Keratinocyte (primary cell): ENCODE measurements at regions not wholly inside any gene's neighbourhood (a gene's known extent, or its start where the extent isn't known, plus 50 kb on each side); places are given as distances from the start of the nearest gene placed in this dataset.

Experiments
- DNase-seq: peaks from one replicate; pipeline ENCODE4 v3.0.0-alpha.2; 2011; ENCODE audit warnings: low read depth, missing footprints, low spot score
- FAIRE-seq: peaks from 2 replicates; lab custom pipeline; 2011; peaks lifted over from hg19 to GRCh38; lab: Jason Lieb, UNC
- H2AFZ ChIP-seq: 2 replicates; pipeline ENCODE4 v1.6.0; 2012; ENCODE audit warnings: low read length, control low read depth, inconsistent platforms; ENCODE audit not compliant: control insufficient read depth
- H3K27ac ChIP-seq: 2 replicates; pipeline ENCODE4 v1.5.1; 2011; ENCODE audit warnings: low read length; ENCODE audit not compliant: control insufficient read depth, insufficient read depth
- H3K27me3 ChIP-seq: 3 replicates; pipeline ENCODE4 v1.6.0; 2011; ENCODE audit warnings: low read length; ENCODE audit not compliant: control insufficient read depth, insufficient read depth; ENCODE audit errors: extremely low read depth
- H3K36me3 ChIP-seq, 2 experiments: 2 replicates in 1 of 2; 3 replicates in 1 of 2; pipeline ENCODE4 v1.5.1; 2011; ENCODE audit warnings: low read length in 2 of 2, mild to moderate bottlenecking in 1 of 2; ENCODE audit not compliant: control insufficient read depth in 2 of 2, insufficient read depth in 2 of 2; ENCODE audit errors: extremely low read depth in 1 of 2
- H3K4me1 ChIP-seq: 3 replicates; pipeline ENCODE4 v1.5.1; 2011; ENCODE audit warnings: low read length; ENCODE audit not compliant: control insufficient read depth, insufficient read depth; ENCODE audit errors: extremely low read depth
- H3K4me2 ChIP-seq: 3 replicates; pipeline ENCODE4 v1.6.0; 2011; ENCODE audit warnings: low read depth, low read length; ENCODE audit not compliant: control insufficient read depth, insufficient read depth; ENCODE audit errors: extremely low read depth
- H3K4me3 ChIP-seq, 3 experiments: fragments of 200-600 bp in 1 of 3; sonication (generic) in 1 of 3; 2 replicates in 2 of 3; 3 replicates in 1 of 3; pipeline ENCODE4 v1.5.1; 2011 to 2016; ENCODE audit warnings: low read length in 3 of 3, mild to moderate bottlenecking in 3 of 3, control low read depth in 2 of 3, inconsistent platforms in 1 of 3, low read depth in 1 of 3, mixed read lengths in 1 of 3, mixed run types in 1 of 3, moderate library complexity in 1 of 3; ENCODE audit not compliant: control insufficient read depth in 2 of 3, insufficient read depth in 2 of 3; ENCODE audit errors: extremely low read depth in 1 of 3
- H3K79me2 ChIP-seq: 2 replicates; pipeline ENCODE4 v1.6.0; 2012; ENCODE audit warnings: low read length; ENCODE audit not compliant: control insufficient read depth, insufficient read depth
- H3K9ac ChIP-seq: 3 replicates; pipeline ENCODE4 v1.6.0; 2011; ENCODE audit warnings: low read length; ENCODE audit not compliant: control insufficient read depth, insufficient read depth; ENCODE audit errors: extremely low read depth
- H3K9me1 ChIP-seq: 3 replicates; pipeline ENCODE4 v1.6.0; 2011; ENCODE audit warnings: low read length; ENCODE audit not compliant: control insufficient read depth, insufficient read depth; ENCODE audit errors: extremely low read depth
- H3K9me3 ChIP-seq: 2 replicates; pipeline ENCODE4 v1.5.1; 2012; ENCODE audit warnings: low read depth, low read length; ENCODE audit not compliant: control insufficient read depth
- H4K20me1 ChIP-seq: 3 replicates; pipeline ENCODE4 v1.6.0; 2011; ENCODE audit warnings: low read length; ENCODE audit not compliant: control insufficient read depth, insufficient read depth; ENCODE audit errors: extremely low read depth
- EZH2 ChIP-seq: IDR thresholded peaks from one replicate; pipeline ENCODE4 v1.6.1; 2012; ENCODE audit warnings: inconsistent platforms, mild to moderate bottlenecking, low read length, moderate library complexity
- dilution Hi-C: fragments of 300-500 bp; cut with MboI; formaldehyde crosslinking; loops from one replicate; pipeline ENCODE4 v1.7.0; 2020; ENCODE audit warnings: low sequenced_read_pairs; ENCODE audit not compliant: extremely low pct_ligation_motif_present
- TF ChIP-seq, protein P1 (sequence below), 3 experiments: IDR thresholded peaks in 1 of 3; conservative IDR thresholded peaks in 1 of 3; optimal IDR thresholded peaks in 1 of 3; 2 replicates in 2 of 3; 3 replicates in 1 of 3; pipeline versions ENCODE3 to v1.5.1; 2011; ENCODE audit warnings: low read length in 3 of 3, mild to moderate bottlenecking in 3 of 3, moderate library complexity in 2 of 3, control low read depth in 1 of 3, inconsistent platforms in 1 of 3; ENCODE audit not compliant: insufficient read depth in 2 of 3; ENCODE audit errors: extremely low read depth in 1 of 3

DNA sequence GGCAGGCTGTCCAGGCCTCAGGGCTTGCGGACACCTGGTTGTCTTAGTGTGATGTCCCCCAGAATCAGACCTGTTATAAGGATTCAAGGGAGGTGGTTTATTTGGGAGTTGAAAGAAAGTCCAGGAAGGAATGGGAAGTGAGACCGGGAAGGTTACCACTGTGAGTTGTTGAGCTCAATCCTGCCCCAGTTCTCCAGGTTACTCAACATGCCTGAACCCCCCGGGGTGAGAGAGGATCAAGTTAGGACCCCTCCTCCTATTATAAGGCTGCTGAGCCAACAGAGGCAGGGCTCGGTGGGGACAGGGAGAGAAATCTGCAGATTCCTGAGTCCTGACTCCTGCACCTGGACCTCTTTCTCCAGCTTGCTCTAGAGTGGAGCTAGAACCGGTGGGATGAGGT is 86.4 kb downstream of the MRM1 start:
- no peak overlapping the region for H2AFZ ChIP-seq
- H3K79me2 ChIP-seq: no peaks in the 10 kb centered on the region
- H3K9me3 ChIP-seq: no peaks in the 10 kb centered on the region
- peaks cover 71% of the 10 kb centered on the region for H3K27me3 ChIP-seq
- H3K36me3 ChIP-seq: no peaks in the 10 kb centered on the region
- no peak overlapping the region for H3K4me3 ChIP-seq
- TF ChIP-seq EZH2: no peak
- TF ChIP-seq, protein P1, sequence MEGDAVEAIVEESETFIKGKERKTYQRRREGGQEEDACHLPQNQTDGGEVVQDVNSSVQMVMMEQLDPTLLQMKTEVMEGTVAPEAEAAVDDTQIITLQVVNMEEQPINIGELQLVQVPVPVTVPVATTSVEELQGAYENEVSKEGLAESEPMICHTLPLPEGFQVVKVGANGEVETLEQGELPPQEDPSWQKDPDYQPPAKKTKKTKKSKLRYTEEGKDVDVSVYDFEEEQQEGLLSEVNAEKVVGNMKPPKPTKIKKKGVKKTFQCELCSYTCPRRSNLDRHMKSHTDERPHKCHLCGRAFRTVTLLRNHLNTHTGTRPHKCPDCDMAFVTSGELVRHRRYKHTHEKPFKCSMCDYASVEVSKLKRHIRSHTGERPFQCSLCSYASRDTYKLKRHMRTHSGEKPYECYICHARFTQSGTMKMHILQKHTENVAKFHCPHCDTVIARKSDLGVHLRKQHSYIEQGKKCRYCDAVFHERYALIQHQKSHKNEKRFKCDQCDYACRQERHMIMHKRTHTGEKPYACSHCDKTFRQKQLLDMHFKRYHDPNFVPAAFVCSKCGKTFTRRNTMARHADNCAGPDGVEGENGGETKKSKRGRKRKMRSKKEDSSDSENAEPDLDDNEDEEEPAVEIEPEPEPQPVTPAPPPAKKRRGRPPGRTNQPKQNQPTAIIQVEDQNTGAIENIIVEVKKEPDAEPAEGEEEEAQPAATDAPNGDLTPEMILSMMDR (optimal IDR thresholded peaks at IDR 0.05 in 1 of 3, IDR thresholded peaks at IDR 0.05 in 1 of 3, conservative IDR thresholded peaks at IDR 0.05 in 1 of 3; ENCODE audit: extremely low read depth in 1 of 3, insufficient read depth in 2 of 3, low read length in 3 of 3): no peak
- H3K4me1 ChIP-seq: peaks cover 10% of the 10 kb centered on the region
- no peak overlapping the region for H3K9ac ChIP-seq
- no peak overlapping the region for H3K4me2 ChIP-seq
- no peak overlapping the region for H3K27ac ChIP-seq
- DNase-seq (no peak), FAIRE-seq (no peak)
- no peaks in the 10 kb centered on the region for H3K9me1 ChIP-seq
- dilution Hi-C loops: no loop called here
- H4K20me1 ChIP-seq: peaks cover 3% of the 10 kb centered on the region

DNA sequence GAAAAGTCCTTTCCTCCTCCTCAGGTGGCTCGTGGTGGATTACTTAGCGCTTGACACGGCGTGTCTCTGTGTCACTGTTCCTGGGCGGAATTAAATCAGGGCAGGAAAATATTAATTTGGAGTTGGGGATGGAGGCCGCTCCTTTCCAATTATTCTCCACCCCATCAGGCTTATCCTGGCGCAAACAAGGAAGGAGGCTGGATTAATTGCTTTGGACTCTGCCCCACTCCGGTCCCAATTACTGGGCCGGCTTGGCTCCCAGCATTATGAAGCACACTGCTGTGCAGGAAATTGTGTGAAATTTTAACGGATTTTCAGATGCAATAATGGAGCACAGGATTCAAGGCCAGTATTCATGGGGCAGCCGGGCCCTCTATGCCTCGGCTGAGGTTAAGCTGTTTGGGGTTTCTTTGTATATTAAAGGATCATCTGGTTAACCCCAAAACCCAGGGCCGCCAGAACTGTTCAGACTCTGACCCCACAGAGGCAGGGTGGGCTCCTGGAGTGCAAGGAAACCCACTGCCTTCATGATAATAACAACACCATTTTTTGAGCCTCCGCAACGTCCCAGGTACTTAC is 87.8 kb downstream of the MRM1 start:
- peaks cover 61% of the 10 kb centered on the region for H3K27me3 ChIP-seq
- peaks cover 10% of the 10 kb centered on the region for H3K4me1 ChIP-seq
- no peak for DNase-seq
- H3K79me2 ChIP-seq: no peaks in the 10 kb centered on the region
- H3K27ac ChIP-seq: no peak overlapping the region
- no peak for FAIRE-seq
- no peak overlapping the region for H3K4me3 ChIP-seq
- TF ChIP-seq, protein P1 (optimal IDR thresholded peaks at IDR 0.05 in 1 of 3, IDR thresholded peaks at IDR 0.05 in 1 of 3, conservative IDR thresholded peaks at IDR 0.05 in 1 of 3; ENCODE audit: extremely low read depth in 1 of 3, insufficient read depth in 2 of 3, low read length in 3 of 3): no peak
- no peak for TF ChIP-seq EZH2
- no peak overlapping the region for H3K4me2 ChIP-seq
- dilution Hi-C loops: no loop called here
- no peaks in the 10 kb centered on the region for H3K9me3 ChIP-seq
- H3K36me3 ChIP-seq: no peaks in the 10 kb centered on the region
- no peaks in the 10 kb centered on the region for H3K9me1 ChIP-seq
- H3K9ac ChIP-seq: no peak overlapping the region
- H4K20me1 ChIP-seq: peaks cover 3% of the 10 kb centered on the region
- H2AFZ ChIP-seq: no peak overlapping the region
